T1000 (cell line): ENCODE measurements at regions not wholly inside any gene's neighbourhood (a gene's known extent, or its start where the extent isn't known, plus 50 kb on each side); places are given as distances from the start of the nearest gene placed in this dataset.

Experiments
- DNase-seq: peaks from one replicate; lab custom pipeline; 2025; ENCODE audit warnings: mixed read lengths; lab: John Stamatoyannopoulos, UW

- DNase-seq, result no peak
Observed at GRCh38 chr16:79790854-79791253, 190.3 kb upstream of the MAF start.

- no peak for DNase-seq
Observed at GRCh38 chr16:79788949-79789348, 188.4 kb upstream of the MAF start.

- no peak for DNase-seq
Observed at GRCh38 chr16:79786389-79786788, 185.9 kb upstream of the MAF start.

- no peak for DNase-seq
Observed at GRCh38 chr16:79784007-79784406, 183.5 kb upstream of the MAF start.

GRCh38 chr16:79777679-79778078 is 177.1 kb upstream of the MAF start:
- no peak for DNase-seq

GRCh38 chr16:79776243-79776847 is 175.8 kb upstream of the MAF start:
- no peak for DNase-seq

- DNase-seq, result no peak
Observed at GRCh38 chr16:79772784-79773183, 172.2 kb upstream of the MAF start.

GRCh38 chr16:79772048-79772447 is 171.5 kb upstream of the MAF start:
- no peak for DNase-seq

- DNase-seq, result peak; percentile 45
Observed at GRCh38 chr16:79770244-79771064, 169.9 kb upstream of the MAF start.

GRCh38 chr16:79769928-79770243 is 169.3 kb upstream of the MAF start:
- DNase-seq, result no peak

- DNase-seq, result no peak
Observed at GRCh38 chr16:79769270-79769927, 168.9 kb upstream of the MAF start.

GRCh38 chr16:79768276-79768970 is 167.9 kb upstream of the MAF start:
- no peak for DNase-seq

GRCh38 chr16:79767421-79768275 is 167.1 kb upstream of the MAF start:
- DNase-seq, result no peak

- DNase-seq, result no peak
Observed at GRCh38 chr16:79765901-79766394, 165.4 kb upstream of the MAF start.

- DNase-seq, result no peak
Observed at GRCh38 chr16:79765431-79765830, 164.9 kb upstream of the MAF start.

- DNase-seq, result no peak
Observed at GRCh38 chr16:79764415-79765110, 164.0 kb upstream of the MAF start.

GRCh38 chr16:79762217-79762616 is 161.7 kb upstream of the MAF start:
- DNase-seq, result no peak

GRCh38 chr16:79758615-79759346 is 158.2 kb upstream of the MAF start:
- no peak for DNase-seq

- no peak for DNase-seq
Observed at GRCh38 chr16:79757968-79758367, 157.4 kb upstream of the MAF start.

- DNase-seq, result no peak
Observed at GRCh38 chr16:79757163-79757562, 156.6 kb upstream of the MAF start.
